ENCODE measurements at regions not wholly inside any gene's neighbourhood (a gene's known extent, or its start where the extent isn't known, plus 50 kb on each side); places are given as distances from the start of the nearest gene placed in this dataset.

DNA sequence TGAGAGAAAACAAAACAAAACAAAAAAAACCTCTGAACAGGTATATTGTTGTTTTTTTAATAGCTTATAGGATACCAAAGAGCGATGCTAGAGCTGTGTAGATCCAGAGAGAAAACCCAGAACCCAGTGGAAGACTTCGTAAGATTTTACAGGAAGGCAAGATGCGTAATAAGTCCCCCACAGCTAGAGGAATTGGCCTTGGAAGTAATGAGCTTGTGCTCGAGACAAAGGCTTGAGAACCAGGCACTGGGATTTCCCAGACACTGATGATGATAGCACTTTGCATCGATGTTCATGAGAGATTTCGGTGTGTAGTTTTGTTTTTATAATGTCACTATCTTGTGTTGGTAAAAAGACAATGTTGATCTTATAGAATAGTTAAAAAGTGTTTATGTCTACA lies 821.5 kb upstream of the IGFBP3 start:
- WGBS (ENCODE audit: insufficient coverage) = 79% methylated on average over 5 of the region's 6 CpGs
- H3K4me1 ChIP-seq (ENCODE audit: control insufficient read depth in 2 of 2, insufficient read depth in 2 of 2, low read length in 2 of 2) = no peaks in the 10 kb centered on the region
- no peak overlapping the region for H3K4me3 ChIP-seq (ENCODE audit: control extremely low read depth in 1 of 5, extremely low read depth in 1 of 5, insufficient read depth in 1 of 5, low read depth in 2 of 5, low read length in 4 of 5)
- H3K9me3 Mint-ChIP-seq (ENCODE audit: insufficient read depth) = no peaks in the 10 kb centered on the region
- H3K79me2 ChIP-seq (ENCODE audit: control insufficient read depth, insufficient read depth, low read length) = no peaks in the 10 kb centered on the region
- H3K27me3 ChIP-seq (replicated peaks in 1 of 4; ENCODE audit: control extremely low read depth in 1 of 4, control insufficient read depth in 3 of 4, insufficient read depth in 4 of 4, low read length in 3 of 4) = no peaks in the 10 kb centered on the region
- TF ChIP-seq EZH2 (IDR thresholded peaks at IDR 0.05; ENCODE audit: borderline replicate concordance, insufficient read depth, low read depth, low read length, poor library complexity, severe bottlenecking) (no peak), CTCF (IDR thresholded peaks at IDR 0.05) (no peak)
- intact Hi-C loops (cut with micrococcal nuclease) = no loop called here
- CTCF ChIA-PET = no interaction called here
- DNase-seq = no peak
- no peaks in the 10 kb centered on the region for H3K27me3 Mint-ChIP-seq
- H3K4me2 ChIP-seq (replicated peaks; ENCODE audit: low read depth, low read length, poor library complexity, severe bottlenecking) = no peak overlapping the region
- no peaks in the 10 kb centered on the region for H4K20me1 ChIP-seq (ENCODE audit: control insufficient read depth, insufficient read depth, low read length, poor library complexity, severe bottlenecking)
- no peak overlapping the region for H3K9ac ChIP-seq (ENCODE audit: low read length)
- H3K4me1 Mint-ChIP-seq = no peaks in the 10 kb centered on the region
- H3K27ac Mint-ChIP-seq = no peak overlapping the region
- no peaks in the 10 kb centered on the region for H3K36me3 ChIP-seq (replicated peaks in 1 of 2; ENCODE audit: control extremely low read depth in 1 of 2, control insufficient read depth in 1 of 2, extremely low read depth in 1 of 2, insufficient read depth in 2 of 2, low read length in 1 of 2)
- H2AFZ ChIP-seq (ENCODE audit: insufficient read depth, low read depth, low read length, poor library complexity, severe bottlenecking) = no peak overlapping the region
- POLR2A ChIA-PET = no interaction called here
- no peak for ATAC-seq (ENCODE audit: low read depth)
- no peak overlapping the region for H3K27ac ChIP-seq (ENCODE audit: low read length in 2 of 2)
- H3K9me3 ChIP-seq (ENCODE audit: control extremely low read depth in 1 of 3, control insufficient read depth in 2 of 3, insufficient read depth in 1 of 3, low read length in 2 of 3) = no peaks in the 10 kb centered on the region
- H3K4me3 Mint-ChIP-seq = no peak overlapping the region

DNA sequence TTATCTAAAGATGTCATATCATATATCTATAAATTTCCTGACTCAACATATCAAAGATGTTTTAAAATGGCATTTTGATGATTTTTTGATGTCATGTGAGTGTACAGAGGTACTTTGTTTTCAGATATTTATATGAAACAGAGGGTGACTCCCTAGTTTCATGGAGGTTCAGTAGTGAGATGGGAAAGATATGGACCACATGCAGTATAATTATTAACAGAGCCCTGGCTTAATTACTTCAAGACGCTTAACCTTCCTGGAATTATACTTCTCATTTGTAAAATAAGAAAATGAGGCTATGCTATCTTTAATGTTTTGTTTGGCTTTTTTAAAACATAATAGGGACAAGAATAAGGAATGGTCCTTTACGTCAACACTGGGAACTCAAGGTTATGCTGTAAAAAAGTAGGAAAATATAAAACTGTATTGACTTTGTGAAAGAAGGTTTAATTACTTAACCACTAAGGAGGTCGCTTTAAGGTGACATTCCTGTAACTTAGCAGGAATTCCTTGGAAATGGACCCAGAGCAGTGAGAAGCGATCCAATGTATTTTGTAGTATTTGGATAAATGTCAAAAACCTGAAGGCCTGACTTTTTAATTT lies 821.0 kb upstream of the IGFBP3 start:
- TF ChIP-seq EZH2 (IDR thresholded peaks at IDR 0.05; ENCODE audit: borderline replicate concordance, insufficient read depth, low read depth, low read length, poor library complexity, severe bottlenecking) (no peak), CTCF (IDR thresholded peaks at IDR 0.05) (no peak)
- DNase-seq (no peak), ATAC-seq (ENCODE audit: low read depth) (no peak)
- Histone ChIP-seq H3K36me3 (replicated peaks in 1 of 2; ENCODE audit: control extremely low read depth in 1 of 2, control insufficient read depth in 1 of 2, extremely low read depth in 1 of 2, insufficient read depth in 2 of 2, low read length in 1 of 2) (no peaks in the 10 kb centered on the region), H3K9me3 (ENCODE audit: control extremely low read depth in 1 of 3, control insufficient read depth in 2 of 3, insufficient read depth in 1 of 3, low read length in 2 of 3) (no peaks in the 10 kb centered on the region), H4K20me1 (ENCODE audit: control insufficient read depth, insufficient read depth, low read length, poor library complexity, severe bottlenecking) (no peaks in the 10 kb centered on the region), H3K27me3 (replicated peaks in 1 of 4; ENCODE audit: control extremely low read depth in 1 of 4, control insufficient read depth in 3 of 4, insufficient read depth in 4 of 4, low read length in 3 of 4) (no peaks in the 10 kb centered on the region), H2AFZ (ENCODE audit: insufficient read depth, low read depth, low read length, poor library complexity, severe bottlenecking) (no peak overlapping the region), H3K79me2 (ENCODE audit: control insufficient read depth, insufficient read depth, low read length) (no peaks in the 10 kb centered on the region), H3K9ac (ENCODE audit: low read length) (no peak overlapping the region), H3K27ac (ENCODE audit: low read length in 2 of 2) (no peak overlapping the region), H3K4me1 (ENCODE audit: control insufficient read depth in 2 of 2, insufficient read depth in 2 of 2, low read length in 2 of 2) (no peaks in the 10 kb centered on the region), H3K4me2 (replicated peaks; ENCODE audit: low read depth, low read length, poor library complexity, severe bottlenecking) (no peak overlapping the region), H3K4me3 (ENCODE audit: control extremely low read depth in 1 of 5, extremely low read depth in 1 of 5, insufficient read depth in 1 of 5, low read depth in 2 of 5, low read length in 4 of 5) (no peak overlapping the region)
- Mint-ChIP-seq H3K27me3 (no peaks in the 10 kb centered on the region), H3K9me3 (ENCODE audit: insufficient read depth) (no peaks in the 10 kb centered on the region), H3K4me3 (no peak overlapping the region), H3K27ac (no peak overlapping the region), H3K4me1 (no peaks in the 10 kb centered on the region)
- CTCF ChIA-PET = no interaction called here
- POLR2A ChIA-PET = no interaction called here
- no CpG with 5 or more reads among the region's 4 CpGs for WGBS (ENCODE audit: insufficient coverage)
- intact Hi-C loops (cut with micrococcal nuclease) = no loop called here
